ENCODE measurements at regions not wholly inside any gene's neighbourhood (a gene's known extent, or its start where the extent isn't known, plus 50 kb on each side); places are given as distances from the start of the nearest gene placed in this dataset.
"Not testable (repeated sequence)": the region's sequence is repeated elsewhere in the genome, so short reads cannot be mapped to it uniquely, and the experiment has no call there.

DNA sequence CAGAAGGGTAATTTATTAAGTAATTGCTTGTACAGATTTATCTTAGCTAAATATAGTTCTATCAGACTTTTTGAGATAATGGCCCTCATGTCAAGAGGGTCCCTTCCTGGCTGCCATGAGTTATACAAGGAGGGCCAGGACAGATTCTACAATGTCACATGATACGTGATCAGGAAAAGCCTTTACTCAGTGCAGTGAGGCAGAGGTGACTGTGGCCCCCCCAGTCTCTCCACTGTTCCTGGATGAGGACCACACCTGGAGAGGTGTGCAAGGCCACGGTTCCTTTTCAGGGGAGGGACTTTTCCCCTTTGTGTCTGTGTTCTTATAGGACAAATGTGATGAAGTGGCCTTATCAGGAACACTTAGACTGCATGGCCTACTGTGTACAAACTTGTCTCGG lies 54.3 kb upstream of the LRCH1 start:
- no peak for DNase-seq

DNA sequence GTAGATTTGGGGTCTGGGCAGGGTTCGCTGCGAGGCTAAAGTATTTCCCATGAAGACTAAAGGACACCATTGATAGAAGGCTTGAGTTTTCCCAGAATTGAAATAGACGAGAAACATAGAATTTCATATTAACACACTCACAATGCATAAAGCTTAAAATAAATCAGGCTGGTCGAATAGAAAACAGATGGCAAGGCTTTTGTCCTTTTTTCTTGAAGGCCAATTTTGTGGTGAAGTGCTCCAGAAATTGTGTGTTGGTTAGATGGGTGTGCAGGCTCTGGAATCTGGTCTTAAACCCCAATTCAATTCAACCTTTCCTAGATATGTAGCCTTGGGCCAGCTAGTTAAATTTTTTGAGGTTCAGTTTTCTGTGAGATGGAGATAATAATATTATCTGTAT lies 56.9 kb upstream of the LRCH1 start:
- no peak for DNase-seq

DNA sequence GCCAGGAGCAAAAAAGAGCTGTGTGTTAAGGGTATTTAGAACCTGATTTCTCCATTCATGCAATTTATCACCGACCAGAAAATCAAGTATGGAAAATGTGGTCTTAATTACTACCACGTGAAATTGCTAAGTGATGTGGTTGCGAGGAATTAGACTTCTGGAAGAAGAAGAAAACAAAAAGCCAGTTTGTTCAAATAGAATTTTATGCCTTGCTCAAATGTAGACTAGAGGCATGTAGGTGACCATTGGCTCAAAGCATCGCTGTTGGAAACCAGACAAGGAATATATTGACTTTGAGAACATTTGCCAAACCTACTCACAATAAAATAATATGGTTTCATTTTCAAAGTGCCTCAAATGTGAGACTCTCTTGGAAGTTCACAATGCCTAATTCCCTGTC lies 57.3 kb upstream of the LRCH1 start:
- DNase-seq, result no peak

DNA sequence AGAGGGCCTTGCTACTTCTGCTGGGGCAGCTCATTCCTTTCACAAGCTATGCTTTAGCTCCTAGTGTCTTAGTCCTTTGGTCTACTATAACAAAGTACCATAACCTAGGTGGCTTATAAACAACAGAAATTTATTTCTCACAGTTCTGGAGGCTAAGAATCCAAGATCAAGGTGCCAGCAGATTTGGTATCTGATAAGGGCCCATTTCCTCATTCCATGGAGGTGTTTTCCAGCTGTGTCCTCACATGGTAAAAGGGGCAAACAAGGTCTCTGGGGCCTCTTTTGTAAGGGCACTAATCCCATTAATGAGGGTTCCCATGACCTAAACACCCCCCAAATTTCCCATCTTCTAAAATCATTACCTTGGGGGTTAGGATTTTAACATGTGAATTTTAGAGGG lies 57.9 kb upstream of the LRCH1 start:
- DNase-seq, result no peak

DNA sequence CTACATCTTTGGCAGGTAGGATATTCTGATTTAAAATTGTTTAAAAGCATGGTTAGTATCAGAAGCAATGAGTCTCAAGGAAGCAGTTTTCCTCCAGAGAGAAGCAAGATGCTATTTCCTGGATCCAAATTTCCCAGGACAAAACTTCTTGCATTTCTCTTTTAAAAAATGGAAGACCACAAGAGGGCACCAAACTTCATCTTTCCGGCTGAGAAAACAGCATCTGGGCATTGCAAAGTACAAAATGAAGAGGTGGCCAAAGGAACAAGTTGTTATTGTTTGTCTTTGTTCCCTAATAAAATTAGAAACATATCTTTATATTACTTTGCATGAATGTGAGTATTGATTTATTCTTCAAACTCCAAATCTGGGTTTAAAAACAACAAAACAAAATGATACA lies 60.0 kb upstream of the LRCH1 start:
- peak; percentile 55 to 76 for DNase-seq

DNA sequence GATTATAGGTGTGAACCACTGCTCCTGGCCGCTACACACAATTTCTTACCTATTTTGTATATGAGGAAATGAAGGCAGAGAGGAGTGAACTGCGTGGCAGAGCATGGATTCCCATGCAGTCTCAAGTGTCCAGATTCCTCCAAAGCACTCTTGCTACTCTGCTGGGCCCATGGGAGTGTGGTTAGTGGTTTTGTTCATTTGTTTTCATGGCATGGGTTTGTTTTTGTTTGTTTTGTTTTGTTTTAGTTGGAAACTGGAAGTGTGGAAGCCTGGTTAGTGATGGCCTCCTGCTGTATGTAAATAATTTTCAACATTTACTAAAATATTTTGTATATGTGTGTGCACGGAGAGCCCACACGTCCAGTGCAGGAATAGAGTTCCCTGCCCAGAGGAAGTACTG lies 61.3 kb upstream of the LRCH1 start:
- no peak for DNase-seq

DNA sequence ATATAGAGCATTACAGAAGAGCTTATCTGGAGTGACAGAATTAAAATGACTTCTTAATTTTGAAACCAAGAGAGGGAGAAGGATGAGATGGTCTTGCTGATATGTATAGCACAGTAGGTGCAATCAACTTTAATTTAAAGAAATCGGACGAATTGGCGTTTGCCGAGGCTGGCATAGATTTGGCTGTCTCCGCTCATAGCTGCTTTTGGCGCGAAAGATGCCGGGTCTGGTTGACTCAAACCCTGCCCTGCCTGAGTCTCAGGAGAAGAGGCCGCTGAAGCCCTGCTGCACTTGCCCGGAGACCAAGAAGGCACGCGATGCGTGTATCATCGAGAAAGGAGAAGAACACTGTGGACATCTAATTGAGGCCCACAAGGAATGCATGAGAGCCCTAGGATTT lies 62.3 kb upstream of the LRCH1 start:
- not testable (repeated sequence) for DNase-seq

DNA sequence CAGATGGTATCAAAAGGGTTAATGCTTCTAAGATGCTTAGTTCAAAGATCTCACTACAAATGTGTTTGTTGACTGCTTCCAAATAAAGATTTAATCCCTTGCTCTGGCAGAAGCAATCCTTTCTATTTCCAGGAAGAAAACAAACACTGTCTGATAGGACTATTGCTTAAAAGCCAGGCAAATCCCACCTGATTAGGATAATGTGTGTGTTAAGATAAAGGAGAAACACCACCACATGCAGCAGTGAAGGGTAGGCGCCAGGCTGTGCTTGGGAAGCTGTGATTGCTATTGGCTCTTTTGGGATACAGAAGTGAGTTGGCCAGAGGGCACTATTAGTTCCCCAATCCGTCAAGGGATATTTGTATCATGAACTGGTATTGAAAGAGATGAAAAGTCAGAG lies 62.8 kb upstream of the LRCH1 start:
- no peak for DNase-seq

DNA sequence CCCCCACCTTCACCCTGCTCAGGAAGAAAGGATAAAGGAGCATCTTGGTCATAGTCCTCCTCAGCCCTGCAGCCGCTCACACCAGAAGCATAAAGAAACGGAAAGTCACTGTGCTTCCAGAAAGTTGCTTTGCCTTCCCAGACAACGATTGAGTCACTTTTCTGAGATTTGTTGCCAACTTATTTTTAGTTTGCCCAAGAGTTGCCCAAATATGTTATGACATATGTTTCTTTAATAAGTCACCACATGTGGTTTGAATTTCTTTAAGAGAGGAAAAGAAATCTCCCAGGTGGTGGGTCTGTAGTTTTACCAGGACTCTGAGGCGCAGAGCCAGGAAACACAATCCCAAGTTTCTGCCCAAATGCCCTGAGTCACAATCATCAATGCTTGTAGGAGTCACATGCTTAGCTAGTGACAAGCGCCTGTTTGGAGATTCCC lies 63.4 kb upstream of the LRCH1 start:
- no peak for DNase-seq

DNA sequence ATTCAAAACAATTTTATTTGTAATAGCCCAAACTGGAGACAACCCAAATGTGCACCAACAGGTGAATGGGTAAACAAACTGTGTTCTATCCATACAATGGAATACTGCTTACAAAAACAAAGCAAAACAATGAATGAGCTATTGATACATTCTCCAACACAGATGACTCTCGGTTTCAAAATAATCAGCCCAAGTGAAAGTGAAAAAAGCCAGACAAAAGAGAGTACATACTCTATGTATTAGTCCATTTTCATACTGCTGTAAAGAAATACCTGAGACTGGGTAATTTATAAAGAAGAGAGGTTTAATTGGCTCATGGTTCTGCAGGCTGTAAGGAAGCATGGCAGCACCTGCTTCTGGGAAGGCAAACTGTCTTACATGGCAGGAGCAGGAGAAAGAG lies 65.2 kb upstream of the LRCH1 start:
- no peak for DNase-seq

DNA sequence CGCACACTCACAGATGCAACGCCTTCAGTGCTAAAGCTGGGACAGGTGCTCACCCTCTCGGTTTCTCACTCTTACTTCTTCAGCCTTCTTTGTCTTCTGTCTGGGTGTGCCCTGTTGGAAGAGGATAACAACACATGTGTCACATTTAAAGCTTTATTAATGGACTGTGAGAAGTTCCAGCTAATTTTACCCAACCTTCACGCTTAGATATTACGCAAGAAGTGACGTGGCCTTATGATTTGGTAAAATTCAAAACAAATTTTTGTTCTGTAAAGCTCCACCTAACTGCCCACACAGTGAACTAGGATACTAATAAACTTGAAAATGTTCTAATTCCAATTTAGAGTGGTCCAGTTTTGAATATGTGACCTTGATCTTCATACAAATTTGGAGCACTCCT lies 66.7 kb upstream of the LRCH1 start:
- no peak for DNase-seq

DNA sequence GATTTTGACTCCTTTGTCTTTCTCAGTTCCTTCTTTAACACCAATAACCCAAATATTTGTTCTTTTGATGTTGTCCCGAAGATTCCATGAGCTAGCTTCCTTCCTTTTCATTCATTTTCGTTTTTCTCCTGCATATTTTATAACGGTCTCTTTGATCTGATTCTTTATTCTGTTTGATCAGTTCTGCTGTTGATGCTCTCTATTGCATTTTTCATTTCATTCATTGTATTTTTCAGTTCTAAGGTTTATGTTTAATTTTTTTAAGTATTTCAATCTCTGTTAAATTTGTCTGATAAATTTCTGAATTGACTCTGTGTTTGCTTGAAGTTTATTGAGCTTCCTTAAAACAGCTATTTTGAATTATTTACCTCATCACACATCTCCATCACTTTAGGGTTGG lies 68.4 kb upstream of the LRCH1 start:
- DNase-seq, result no peak

DNA sequence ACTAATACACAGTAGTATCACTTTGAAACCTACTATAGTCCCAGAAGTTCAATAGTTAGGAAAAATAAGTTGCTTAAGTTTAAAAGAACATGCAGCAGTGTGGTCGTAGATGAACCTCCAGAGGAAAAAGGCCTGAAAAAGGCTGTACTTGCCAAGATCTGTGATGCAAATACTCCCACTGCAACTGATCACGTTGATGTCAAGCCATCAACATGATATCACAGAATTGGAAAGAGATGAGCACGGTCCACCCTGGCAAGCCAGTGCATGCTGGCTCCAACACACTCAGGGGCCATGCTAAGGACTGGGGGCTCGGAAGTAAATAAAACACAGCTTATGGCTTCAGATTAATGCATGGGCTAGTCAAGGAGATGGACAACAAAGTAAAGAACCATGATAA lies 71.8 kb upstream of the LRCH1 start:
- no peak for DNase-seq

DNA sequence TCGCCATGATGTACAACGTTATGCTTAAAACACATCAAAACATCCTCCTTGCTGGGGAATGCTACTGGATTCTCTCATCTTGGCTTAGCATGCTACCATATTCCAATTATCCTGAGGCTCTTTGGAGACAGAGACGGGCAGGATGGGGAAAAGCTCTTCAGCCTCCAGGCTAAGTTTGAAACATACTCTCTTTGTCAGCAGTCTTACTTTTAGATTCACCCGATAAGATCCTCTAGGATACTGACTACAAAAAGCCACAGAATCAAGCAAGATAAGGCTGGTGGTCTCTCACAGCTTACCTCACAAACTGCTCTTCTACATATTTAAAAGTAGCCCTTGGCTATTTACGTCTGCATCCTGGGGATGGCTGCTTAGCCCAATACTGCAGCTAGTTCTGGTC lies 72.8 kb upstream of the LRCH1 start:
- no peak for DNase-seq

DNA sequence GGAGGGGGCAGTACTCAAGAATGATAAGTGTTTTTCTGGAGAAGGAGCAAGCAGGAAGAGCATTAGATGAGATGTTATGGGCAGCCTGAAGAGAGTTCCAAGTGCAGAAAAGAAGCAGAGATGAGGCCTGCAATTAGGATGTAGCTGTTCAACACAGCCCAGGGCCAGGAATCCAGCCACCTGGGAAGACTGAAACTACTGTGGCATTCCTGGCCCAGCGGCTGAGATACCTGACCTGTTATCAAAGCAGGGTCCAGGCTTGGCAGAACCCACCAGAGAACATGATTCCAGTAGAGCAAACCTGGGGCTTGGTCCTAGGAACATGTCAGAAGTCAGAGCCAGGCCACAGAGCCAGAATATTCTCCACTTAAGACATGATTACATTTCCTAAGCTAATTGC lies 73.3 kb upstream of the LRCH1 start:
- no peak for DNase-seq

DNA sequence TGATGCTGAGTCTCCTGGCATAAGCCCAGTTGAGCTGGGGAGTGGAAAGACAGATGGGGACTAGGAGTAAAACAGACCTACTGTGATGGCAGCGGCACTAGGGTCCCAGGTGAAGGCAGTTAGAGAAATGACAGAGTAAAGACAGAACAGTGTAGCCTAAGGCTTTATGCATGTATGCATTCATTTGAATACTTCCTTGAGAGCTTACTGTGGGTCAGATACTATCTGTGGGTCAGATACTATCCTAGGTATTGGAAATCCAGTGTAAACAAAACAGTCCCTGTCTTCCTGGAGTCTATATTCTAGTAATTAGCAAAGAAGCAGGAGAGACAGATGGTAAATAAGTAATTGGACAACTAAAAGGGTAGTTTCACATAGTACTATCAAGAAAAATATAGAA lies 73.7 kb upstream of the LRCH1 start:
- no peak for DNase-seq

DNA sequence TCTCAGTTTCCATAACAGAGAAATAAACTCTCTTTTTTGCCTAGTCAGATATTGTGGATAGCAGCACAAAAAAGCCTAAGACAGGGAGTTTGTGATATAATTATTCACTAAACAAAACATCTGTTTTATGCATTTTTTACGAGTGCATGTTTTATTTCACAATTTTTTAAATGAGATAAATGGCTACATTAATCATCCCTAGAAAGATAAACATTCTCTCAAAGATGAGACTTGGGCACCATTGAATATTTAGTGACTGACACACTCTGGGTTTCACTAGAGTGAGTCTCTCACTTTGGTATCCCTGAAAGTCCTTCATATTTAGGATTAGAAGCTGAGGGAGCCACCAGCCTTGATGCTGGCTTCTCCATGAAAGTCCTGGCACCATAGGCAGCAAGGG lies 74.3 kb upstream of the LRCH1 start:
- no peak for DNase-seq

DNA sequence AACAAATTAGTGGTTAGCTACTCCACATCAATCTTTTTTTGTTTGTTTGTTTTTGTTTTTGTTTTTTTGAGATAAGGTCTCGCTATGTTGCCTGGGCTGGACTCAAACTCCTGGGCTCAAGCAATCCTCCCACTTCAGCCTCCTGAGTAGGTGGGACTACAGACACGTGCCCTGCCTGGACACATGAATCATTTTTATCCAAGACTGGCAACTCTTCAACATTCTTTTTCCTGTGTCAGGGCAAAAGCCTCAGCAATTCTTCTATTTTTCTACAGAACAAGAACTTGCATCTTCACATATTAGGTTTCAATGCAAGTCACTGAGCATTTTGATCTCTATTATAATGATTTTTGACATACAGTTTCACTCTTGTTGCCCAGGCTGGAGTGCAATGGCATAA lies 76.8 kb upstream of the LRCH1 start:
- no peak for DNase-seq

DNA sequence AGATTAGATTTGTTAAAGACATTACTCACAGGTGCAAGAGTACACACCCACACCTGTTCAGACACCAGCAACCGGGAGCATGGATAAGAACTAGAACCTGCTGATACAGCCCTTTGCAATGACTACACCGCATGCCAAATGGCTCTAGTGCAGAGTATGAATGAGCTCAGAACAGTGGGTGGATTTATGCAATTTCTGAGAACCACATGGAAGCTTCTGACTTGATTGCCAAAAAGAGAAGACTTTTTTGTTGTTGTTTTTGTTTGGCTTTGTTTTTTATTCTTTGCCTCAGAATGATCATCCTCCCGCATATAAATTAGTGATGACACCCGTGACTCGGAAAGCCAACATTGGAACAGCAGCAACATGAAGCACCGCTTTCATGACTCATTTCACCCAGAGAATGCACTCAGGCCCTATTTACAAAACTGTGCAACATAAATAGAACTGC lies 77.4 kb upstream of the LRCH1 start:
- no peak for DNase-seq

DNA sequence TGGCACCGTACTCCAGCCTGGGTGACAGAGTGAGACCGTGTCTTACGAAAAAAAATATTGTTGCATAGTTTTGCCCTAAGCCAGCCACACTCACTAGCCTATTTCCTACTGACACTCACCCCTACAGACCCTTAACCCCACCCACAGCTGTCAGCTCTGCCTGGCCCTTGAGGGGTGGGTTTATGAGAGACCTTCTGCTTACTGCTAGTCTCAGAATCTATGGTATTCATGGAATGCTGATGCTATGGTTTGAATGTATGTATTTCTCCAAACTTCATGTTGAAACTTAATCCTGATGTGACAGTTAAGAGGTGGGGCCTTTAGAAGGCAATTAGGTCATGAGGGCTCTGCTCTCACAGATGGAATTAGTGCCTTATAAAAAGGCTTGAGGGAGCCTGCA lies 79.2 kb upstream of the LRCH1 start:
- no peak for DNase-seq

DNA sequence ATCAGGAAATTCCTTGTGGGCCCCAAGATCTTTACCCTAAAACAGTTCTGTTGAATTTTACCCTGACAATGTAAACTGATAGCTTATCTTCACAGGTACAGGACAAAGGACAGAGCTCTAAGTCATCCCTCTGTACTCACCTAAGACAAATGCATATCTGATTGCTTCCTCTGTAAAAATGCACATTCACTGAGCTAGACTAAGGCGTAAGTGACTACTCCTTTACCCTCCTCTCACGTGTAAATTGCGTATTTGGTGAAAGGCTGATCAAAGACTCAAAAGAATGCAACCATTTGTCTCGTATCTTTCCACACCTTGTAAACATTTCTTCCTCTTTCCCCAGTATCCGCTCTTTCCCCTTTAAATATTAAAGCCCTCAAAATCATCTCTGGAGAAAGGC lies 80.6 kb upstream of the LRCH1 start:
- DNase-seq, result no peak

DNA sequence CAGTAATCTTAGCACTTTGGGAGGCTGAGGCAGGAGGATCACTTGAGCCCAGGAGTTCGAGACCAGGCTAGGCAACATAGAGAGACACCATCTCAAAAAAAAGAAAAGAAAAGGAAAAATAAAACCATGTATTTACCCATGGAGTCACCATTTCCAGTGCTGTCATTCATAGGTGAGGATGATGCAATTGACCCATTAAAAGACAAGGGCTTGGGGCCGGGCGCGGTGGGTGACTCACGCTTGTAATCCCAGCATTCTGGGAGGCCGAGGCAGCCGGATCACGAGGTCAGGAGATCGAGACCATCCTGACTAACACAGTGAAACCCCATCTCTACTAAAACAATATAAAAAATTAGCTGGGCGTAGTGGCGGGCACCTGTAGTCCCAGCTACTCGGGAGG lies 82.6 kb upstream of the RUBCNL start:
- DNase-seq, result not testable (repeated sequence)

DNA sequence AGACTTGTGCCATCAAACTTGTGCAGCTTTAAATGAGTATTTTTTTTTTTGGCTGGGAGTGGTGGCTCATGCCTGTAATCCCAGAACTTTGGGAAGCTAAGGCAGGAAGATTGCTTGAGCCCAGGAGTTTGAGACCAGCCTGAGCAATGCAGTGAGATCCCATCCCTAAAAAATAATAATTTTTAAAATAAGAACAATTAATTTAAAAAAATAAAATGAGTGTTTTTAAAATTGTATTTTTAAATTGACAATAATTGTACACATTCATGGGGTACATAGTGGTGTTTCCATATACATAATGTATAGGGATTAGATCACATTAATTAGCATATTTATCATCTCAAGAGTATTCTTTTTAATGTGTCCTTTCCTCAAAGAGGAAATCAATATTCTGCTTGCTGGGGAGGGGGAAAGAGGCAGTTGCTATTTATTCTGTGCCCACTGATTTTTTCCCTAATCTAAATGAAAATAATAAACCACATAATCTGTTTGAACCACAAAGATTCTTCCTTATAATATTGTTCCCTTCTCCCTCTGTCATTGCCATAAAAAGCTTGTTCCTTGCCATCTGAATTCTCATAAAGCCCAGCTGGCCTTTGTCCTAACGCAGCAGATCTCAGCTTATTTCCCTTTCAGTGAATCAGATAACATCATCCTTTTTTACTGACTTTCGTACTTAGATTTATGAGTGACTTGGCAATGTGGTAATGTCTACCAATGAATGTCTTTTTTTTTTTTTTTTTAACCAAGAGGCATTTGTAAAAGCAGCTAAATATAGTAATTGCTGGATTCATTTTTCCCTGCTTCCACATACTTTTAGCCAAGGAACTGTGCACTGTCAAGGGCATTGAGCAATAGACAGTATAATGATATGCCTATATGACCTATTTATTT lies 81.8 kb upstream of the RUBCNL start:
- DNase-seq, result no peak

DNA sequence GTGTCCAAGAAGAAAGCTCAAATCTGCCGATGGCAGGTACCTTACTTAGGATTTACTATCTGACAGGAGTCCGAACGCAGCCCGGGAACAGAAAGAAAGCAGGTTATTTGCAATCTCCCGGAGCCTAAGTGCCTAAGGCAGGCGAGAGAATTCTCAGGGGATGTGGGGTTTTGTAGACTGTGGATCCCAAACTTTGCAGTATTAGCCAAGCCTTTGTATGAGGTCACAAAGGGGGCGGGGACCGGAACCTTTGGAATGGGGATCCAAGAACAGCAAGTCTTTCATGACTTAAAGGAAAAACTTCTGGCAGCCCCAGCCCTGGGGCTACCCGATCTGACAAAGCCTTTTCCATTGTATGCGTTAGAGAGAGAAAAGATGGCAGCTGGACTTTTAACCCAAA lies 80.6 kb upstream of the RUBCNL start:
- DNase-seq, result not testable (repeated sequence)

DNA sequence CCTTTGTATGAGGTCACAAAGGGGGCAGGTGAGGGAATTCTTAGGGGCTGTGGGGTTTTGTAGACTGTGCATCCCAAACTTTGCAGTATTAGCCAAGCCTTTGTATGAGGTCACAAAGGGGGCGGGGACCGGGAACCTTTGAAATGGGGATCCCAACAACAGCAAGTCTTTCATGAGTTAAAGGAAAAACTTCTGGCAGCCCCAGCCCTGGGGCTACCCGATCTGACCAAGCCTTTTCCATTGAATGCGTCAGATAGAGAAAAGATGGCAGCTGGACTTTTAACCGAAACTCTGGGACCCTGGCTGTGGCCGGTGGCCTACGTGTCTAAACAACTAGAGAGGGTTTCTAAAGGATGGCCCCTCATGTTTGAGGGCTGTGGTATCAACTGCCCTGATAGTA lies 79.0 kb upstream of the RUBCNL start:
- DNase-seq, result not testable (repeated sequence)
